ENCODE measurements at regions not wholly inside any gene's neighbourhood (a gene's known extent, or its start where the extent isn't known, plus 50 kb on each side); places are given as distances from the start of the nearest gene placed in this dataset.
A peak's percentile ranks its signal among the peaks of the same experiment; 100 is the strongest.

- in situ Hi-C loops (cut with HindIII; ENCODE audit: low pct_unique_long_range_greater_than_20kb, low sequenced_read_pairs), result no loop called here
- no peak for TF ChIP-seq JUND (IDR thresholded peaks at IDR 0.05; ENCODE audit: low read depth)
- DNase-seq (ENCODE audit: low read depth in 1 of 2, low spot score in 1 of 2), result peak in 1 of 2 experiments; percentile 13
Observed at GRCh38 chr3:160622263-160623045, 54.5 kb upstream of the ARL14 start.

DNA sequence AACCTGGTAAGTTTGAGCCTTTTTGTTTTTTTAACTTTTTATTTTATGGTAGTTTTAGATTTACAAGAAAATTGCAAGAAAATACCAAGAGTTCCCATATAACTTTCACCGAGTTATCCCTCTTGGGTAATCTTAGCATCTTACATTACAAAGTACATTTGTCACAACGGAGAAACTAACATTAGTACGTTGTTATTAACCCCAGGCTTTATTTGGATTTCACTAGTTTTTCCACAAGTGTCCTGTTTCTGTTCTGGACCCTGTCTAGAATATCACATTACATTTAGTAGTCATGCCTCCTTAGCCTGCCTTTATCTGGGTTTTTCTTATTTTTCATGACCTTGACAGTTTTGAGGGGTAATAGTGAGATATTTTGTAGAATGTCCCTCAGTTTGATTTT, 53.5 kb upstream of the KPNA4 start:
- TF ChIP-seq JUND (IDR thresholded peaks at IDR 0.05; ENCODE audit: low read depth), result no peak
- no peak for DNase-seq (ENCODE audit: low read depth in 1 of 2, low spot score in 1 of 2)
- in situ Hi-C loops (cut with HindIII; ENCODE audit: low pct_unique_long_range_greater_than_20kb, low sequenced_read_pairs), result no loop called here

GRCh38 chr3:160618363-160618762, 53.0 kb upstream of the KPNA4 start:
- in situ Hi-C loops (cut with HindIII; ENCODE audit: low pct_unique_long_range_greater_than_20kb, low sequenced_read_pairs), result no loop called here
- no peak for TF ChIP-seq JUND (IDR thresholded peaks at IDR 0.05; ENCODE audit: low read depth)

GRCh38 chr3:160617636-160618035, 52.3 kb upstream of the KPNA4 start:
- TF ChIP-seq JUND (IDR thresholded peaks at IDR 0.05; ENCODE audit: low read depth), result no peak
- no peak for DNase-seq (ENCODE audit: low read depth in 1 of 2, low spot score in 1 of 2)
- in situ Hi-C loops (cut with HindIII; ENCODE audit: low pct_unique_long_range_greater_than_20kb, low sequenced_read_pairs), result no loop called here

More at GRCh38 chr3:160618363-160618762, 53.0 kb upstream of the KPNA4 start:
- DNase-seq (ENCODE audit: low read depth in 1 of 2, low spot score in 1 of 2), result peak; percentile 19 to 73

DNA sequence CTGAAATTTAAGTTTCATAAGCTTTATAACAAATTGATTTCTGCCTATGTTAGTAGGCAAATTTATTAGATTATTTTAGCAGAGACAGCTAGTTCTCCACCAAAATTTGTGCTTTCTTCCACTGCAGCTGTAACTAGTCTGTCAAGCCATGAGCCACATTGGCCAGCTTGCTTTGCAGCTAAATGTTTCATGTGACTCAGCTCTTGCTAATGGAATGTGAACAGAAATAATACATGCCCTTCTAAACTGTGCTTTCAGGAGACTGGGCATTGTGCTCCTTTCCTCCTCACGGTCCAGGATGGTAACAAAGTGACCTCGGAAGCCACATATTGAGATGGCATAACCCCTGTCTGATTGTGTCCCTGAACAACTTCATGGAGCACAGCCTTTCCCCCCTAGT, 51.3 kb upstream of the KPNA4 start:
- in situ Hi-C loops (cut with HindIII; ENCODE audit: low pct_unique_long_range_greater_than_20kb, low sequenced_read_pairs), result no loop called here
- peak in 1 of 2 experiments; percentile 18 for DNase-seq (ENCODE audit: low read depth in 1 of 2, low spot score in 1 of 2)
- TF ChIP-seq JUND (IDR thresholded peaks at IDR 0.05; ENCODE audit: low read depth), result no peak

GRCh38 chr3:160616311-160616710, 50.9 kb upstream of the KPNA4 start:
- no peak for TF ChIP-seq JUND (IDR thresholded peaks at IDR 0.05; ENCODE audit: low read depth)
- DNase-seq (ENCODE audit: low read depth in 1 of 2, low spot score in 1 of 2), result no peak
- in situ Hi-C loops (cut with HindIII; ENCODE audit: low pct_unique_long_range_greater_than_20kb, low sequenced_read_pairs), result no loop called here

Data from T47D (cell line).